ENCODE measurements at regions not wholly inside any gene's neighbourhood (a gene's known extent, or its start where the extent isn't known, plus 50 kb on each side); places are given as distances from the start of the nearest gene placed in this dataset.

- CTCF ChIA-PET: no interaction called here
- POLR2A ChIA-PET: no interaction called here
- FAIRE-seq (no peak), ATAC-seq (no peak), DNase-seq (ENCODE audit: low read depth in 1 of 2, low spot score in 1 of 2) (no peak)
- Histone ChIP-seq H3K4me3 (no peak overlapping the region), H3K4me1 (no peaks in the 10 kb centered on the region), H3K27ac (no peak overlapping the region), H3K9me3 (no peaks in the 10 kb centered on the region), H3K4me2 (no peak overlapping the region)
- TF ChIP-seq HDAC2 (IDR thresholded peaks at IDR 0.05) (no peak), HMGXB4 (CRISPR knock-in tag; IDR thresholded peaks at IDR 0.05; ENCODE audit: borderline replicate concordance) (no peak), KDM1A (IDR thresholded peaks at IDR 0.05; ENCODE audit: low read depth) (no peak), EHF (CRISPR knock-in tag; IDR thresholded peaks at IDR 0.05) (no peak), HES2 (IDR thresholded peaks at IDR 0.05) (no peak), ZSCAN20 (CRISPR knock-in tag; IDR thresholded peaks at IDR 0.05) (no peak), NPAS2 (CRISPR knock-in tag; IDR thresholded peaks at IDR 0.05; ENCODE audit: borderline replicate concordance) (no peak), POLR2A (IDR thresholded peaks at IDR 0.05; ENCODE audit: low read length) (no peak), FOSB (CRISPR knock-in tag; IDR thresholded peaks at IDR 0.05) (no peak), CEBPB (IDR thresholded peaks at IDR 0.05) (no peak), PBX3 (IDR thresholded peaks at IDR 0.05) (no peak), SREBF2 (IDR thresholded peaks at IDR 0.05) (no peak), ZNF302 (CRISPR knock-in tag; IDR thresholded peaks at IDR 0.05) (no peak), ATOH8 (CRISPR knock-in tag; IDR thresholded peaks at IDR 0.05; ENCODE audit: low read depth) (no peak)
- 41% methylated on average over 6 of the region's 6 CpGs for WGBS (ENCODE audit: missing lambda C conversion rate)
Observed at GRCh38 chr1:184298440-184299405, 88.1 kb upstream of the C1orf21 start.

GRCh38 chr1:184299406-184299790 is 87.4 kb upstream of the C1orf21 start:
- no peak for ATAC-seq
- Histone ChIP-seq H3K4me1 (no peaks in the 10 kb centered on the region), H3K27ac (no peak overlapping the region), H3K4me2 (no peak overlapping the region), H3K9me3 (peaks cover 2% of the 10 kb centered on the region; the same call in 1 of the 3 replicates), H3K4me3 (no peak overlapping the region)
- CTCF ChIA-PET: no interaction called here
- no peak for DNase-seq (ENCODE audit: low read depth in 1 of 2, low spot score in 1 of 2)
- FAIRE-seq: no peak
- POLR2A ChIA-PET: no interaction called here
- TF ChIP-seq MAX (IDR thresholded peaks at IDR 0.05) (no peak), SREBF2 (IDR thresholded peaks at IDR 0.05) (no peak), GATA3 (IDR thresholded peaks at IDR 0.05; ENCODE audit: borderline replicate concordance) (no peak), POLR2AphosphoS2 (conservative IDR thresholded peaks at IDR 0.05; ENCODE audit: low read length) (no peak), MYC (IDR thresholded peaks at IDR 0.05; ENCODE audit: borderline replicate concordance, low read length) (no peak), RCOR1 (IDR thresholded peaks at IDR 0.05; ENCODE audit: low read depth, low read length) (no peak), NPAS2 (CRISPR knock-in tag; IDR thresholded peaks at IDR 0.05; ENCODE audit: borderline replicate concordance) (no peak), FOXS1 (CRISPR knock-in tag; IDR thresholded peaks at IDR 0.05) (no peak), PBX3 (IDR thresholded peaks at IDR 0.05) (no peak), MAFK (IDR thresholded peaks at IDR 0.05; ENCODE audit: partially characterized antibody) (no peak), KDM5A (IDR thresholded peaks at IDR 0.05) (no peak), RAD21 (conservative IDR thresholded peaks at IDR 0.05 in 1 of 2, IDR thresholded peaks at IDR 0.05 in 1 of 2) (no peak), ATOH8 (CRISPR knock-in tag; IDR thresholded peaks at IDR 0.05; ENCODE audit: low read depth) (no peak), FOSL2 (IDR thresholded peaks at IDR 0.05) (no peak), FOSL2 (CRISPR knock-in tag; IDR thresholded peaks at IDR 0.05) (no peak), EHMT2 (IDR thresholded peaks at IDR 0.05; ENCODE audit: low read depth) (no peak), ZSCAN20 (CRISPR knock-in tag; IDR thresholded peaks at IDR 0.05) (no peak), HOXB13 (CRISPR knock-in tag; IDR thresholded peaks at IDR 0.05; ENCODE audit: low read depth) (no peak), ZFP36 (IDR thresholded peaks at IDR 0.05; ENCODE audit: borderline replicate concordance, partially characterized antibody) (no peak), HOXA7 (CRISPR knock-in tag; IDR thresholded peaks at IDR 0.05) (no peak)
- 71% methylated on average over 2 of the region's 2 CpGs for WGBS (ENCODE audit: missing lambda C conversion rate)

All from A549 (cell line).